T-cell (primary cell): ENCODE measurements at regions not wholly inside any gene's neighbourhood (a gene's known extent, or its start where the extent isn't known, plus 50 kb on each side); places are given as distances from the start of the nearest gene placed in this dataset.

Experiments
- ATAC-seq, 4 experiments: fragments of 200-7000 bp in 3 of 4; fragments of 150-1000 bp in 1 of 4; cut with Tn5 transposase; replicated peaks in 1 of 4; 1 replicate in 3 of 4; 2 replicates in 1 of 4; pipeline ENCODE4 v1.10.0; 2021; ENCODE audit warnings: moderate library complexity in 3 of 4, mild to moderate bottlenecking in 2 of 4, moderate number of reproducible peaks in 1 of 4
- CTCF ChIA-PET, 2 donors: fragments of 300-600 bp; sonication (Branson Sonifier 250); formaldehyde crosslinking; loops; one replicate each; lab custom pipeline; 2022; ENCODE audit warnings: antibody characterized with exemption in 2 of 2; lab: Charles Lee
- POLR2A ChIA-PET, 2 donors: fragments of 300-600 bp; sonication (Branson Sonifier 250); formaldehyde crosslinking; loops; one replicate each; lab custom pipeline; 2022; ENCODE audit warnings: antibody characterized with exemption in 2 of 2; lab: Charles Lee
- DNase-seq, 35 experiments: peaks; one replicate each; pipeline versions ENCODE4 v3.0.0 to v3.0.0-alpha.2; 2013 to 2023
- H3K27ac ChIP-seq: one replicate; pipeline ENCODE4 v1.5.1; 2013; ENCODE audit warnings: low read length
- H3K27me3 ChIP-seq, 2 experiments: replicated peaks in 1 of 2; 1 replicate in 1 of 2; 2 replicates in 1 of 2; pipeline versions ENCODE4 v1.6.1 to v1.7.0; 2013; ENCODE audit warnings: low read length in 1 of 2, mixed read lengths in 1 of 2; ENCODE audit not compliant: control insufficient read depth in 2 of 2, insufficient read depth in 2 of 2; ENCODE audit errors: extremely low read depth in 1 of 2
- H3K36me3 ChIP-seq, 2 donors: 1 replicate in 1 of 2; 2 replicates in 1 of 2; pipeline versions ENCODE4 v1.6.1 to v1.7.0; 2013; ENCODE audit warnings: low read length in 1 of 2; ENCODE audit not compliant: control insufficient read depth in 2 of 2, insufficient read depth in 1 of 2; ENCODE audit errors: extremely low read depth in 1 of 2
- H3K4me1 ChIP-seq, 2 experiments: 1 replicate in 1 of 2; 2 replicates in 1 of 2; pipeline versions ENCODE4 v1.6.1 to v1.7.0; 2013; ENCODE audit warnings: low read length in 2 of 2, mixed read lengths in 1 of 2; ENCODE audit not compliant: insufficient read depth in 2 of 2, control insufficient read depth in 1 of 2; ENCODE audit errors: extremely low read depth in 1 of 2
- H3K4me3 ChIP-seq, 2 donors: 1 replicate in 1 of 2; 2 replicates in 1 of 2; pipeline versions ENCODE4 v1.5.1 to v1.7.0; 2013; ENCODE audit warnings: mild to moderate bottlenecking in 2 of 2, low read length in 1 of 2, moderate library complexity in 1 of 2; ENCODE audit not compliant: control insufficient read depth in 1 of 2; ENCODE audit errors: extremely low read depth in 1 of 2
- H3K9me3 ChIP-seq: 2 replicates; pipeline ENCODE4 v1.7.0; 2013
- H3K27ac Mint-ChIP-seq, 2 donors: one replicate each; pipeline ENCODE4 v1.8.0; 2020 to 2021; ENCODE audit warnings: mild to moderate bottlenecking in 2 of 2, mixed read lengths in 2 of 2
- H3K27me3 Mint-ChIP-seq, 2 donors: one replicate each; pipeline ENCODE4 v1.8.0; 2021 to 2022; ENCODE audit warnings: mixed read lengths in 2 of 2
- H3K36me3 Mint-ChIP-seq: one replicate; pipeline ENCODE4 v1.8.0; 2021; ENCODE audit warnings: mixed read lengths
- H3K4me1 Mint-ChIP-seq, 3 donors: one replicate each; pipeline ENCODE4 v1.8.0; 2020 to 2022; ENCODE audit warnings: mixed read lengths in 3 of 3, mild to moderate bottlenecking in 1 of 3
- H3K4me3 Mint-ChIP-seq, 3 donors: one replicate each; pipeline ENCODE4 v1.8.0; 2020 to 2022; ENCODE audit warnings: mild to moderate bottlenecking in 3 of 3, mixed read lengths in 3 of 3, moderate library complexity in 3 of 3
- H3K9me3 Mint-ChIP-seq, 3 donors: one replicate each; pipeline ENCODE4 v1.8.0; 2020 to 2022; ENCODE audit warnings: mixed read lengths in 3 of 3
- WGBS: methylation state at CpG from one replicate; pipeline ENCODE4 v1.1.5; 2013; ENCODE audit warnings: missing lambda C conversion rate; ENCODE audit not compliant: insufficient coverage; 5-methylcytosine and 5-hydroxymethylcytosine counted together

DNA sequence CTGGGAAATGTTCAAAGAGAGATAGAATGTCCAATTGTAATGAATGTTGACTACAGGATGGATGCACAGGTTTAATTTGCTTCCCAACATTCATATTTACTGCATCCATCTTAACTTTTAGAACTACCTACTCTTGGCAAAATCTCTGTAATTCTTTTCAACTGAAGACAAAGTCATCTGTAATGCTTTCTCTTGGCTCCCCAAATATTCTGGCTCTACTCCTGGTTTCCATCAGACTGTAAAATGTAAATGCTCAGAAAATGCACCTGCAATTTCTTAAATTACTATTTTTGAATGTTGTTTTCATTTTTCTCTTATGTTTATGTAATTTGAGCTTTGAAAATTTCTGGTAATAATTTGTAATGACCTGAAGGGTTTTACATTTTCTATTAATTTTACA is 480.8 kb upstream of the IMPG1 start:
- H3K27me3 ChIP-seq: no peaks in the 10 kb centered on the region
- ChIA-PET CTCF (no interaction called here), POLR2A (no interaction called here)
- no peaks in the 10 kb centered on the region for H3K27me3 Mint-ChIP-seq
- H3K27ac Mint-ChIP-seq: no peak overlapping the region
- H3K4me1 ChIP-seq: no peaks in the 10 kb centered on the region
- no peak overlapping the region for H3K4me3 ChIP-seq
- ATAC-seq (no peak), DNase-seq (no peak)
- H3K9me3 ChIP-seq: no peaks in the 10 kb centered on the region
- no peaks in the 10 kb centered on the region for H3K36me3 Mint-ChIP-seq
- H3K4me3 Mint-ChIP-seq: no peak overlapping the region
- no peaks in the 10 kb centered on the region for H3K36me3 ChIP-seq
- no peaks in the 10 kb centered on the region for H3K4me1 Mint-ChIP-seq
- peaks cover 5 to 14% (median 6%) of the 10 kb centered on the region in 3 donors for H3K9me3 Mint-ChIP-seq
- no peak overlapping the region for H3K27ac ChIP-seq

DNA sequence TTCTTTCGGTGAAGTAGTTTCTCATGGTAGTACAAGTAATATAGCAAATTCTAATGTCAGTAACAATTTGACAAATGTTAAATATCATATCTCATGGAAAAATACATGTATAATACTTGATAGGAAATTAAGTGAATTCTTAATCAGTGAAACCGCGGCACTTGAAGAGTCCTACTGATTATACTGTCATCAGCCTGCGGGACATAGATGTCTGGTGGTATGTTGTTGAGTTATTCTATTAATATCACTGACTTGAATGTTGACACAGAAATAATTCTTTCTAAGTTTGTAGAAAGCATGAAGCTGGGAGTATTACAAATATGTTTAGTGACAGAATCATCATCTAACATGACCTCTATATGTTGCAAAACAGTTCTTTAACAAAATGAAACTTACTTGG is 479.8 kb upstream of the IMPG1 start:
- Mint-ChIP-seq H3K9me3 (peaks cover 0 to 9% (median 2%) of the 10 kb centered on the region in 3 donors), H3K4me3 (no peak overlapping the region), H3K27ac (no peak overlapping the region), H3K27me3 (no peaks in the 10 kb centered on the region), H3K4me1 (no peaks in the 10 kb centered on the region), H3K36me3 (no peaks in the 10 kb centered on the region)
- ATAC-seq (no peak), DNase-seq (no peak)
- H3K4me3 ChIP-seq: no peak overlapping the region
- CTCF ChIA-PET: no interaction called here
- POLR2A ChIA-PET: no interaction called here
- H3K9me3 ChIP-seq: no peaks in the 10 kb centered on the region
- no peaks in the 10 kb centered on the region for H3K4me1 ChIP-seq
- WGBS: no CpG with 5 or more reads among the region's 4 CpGs
- H3K27ac ChIP-seq: no peak overlapping the region
- H3K36me3 ChIP-seq: no peaks in the 10 kb centered on the region
- no peaks in the 10 kb centered on the region for H3K27me3 ChIP-seq

DNA sequence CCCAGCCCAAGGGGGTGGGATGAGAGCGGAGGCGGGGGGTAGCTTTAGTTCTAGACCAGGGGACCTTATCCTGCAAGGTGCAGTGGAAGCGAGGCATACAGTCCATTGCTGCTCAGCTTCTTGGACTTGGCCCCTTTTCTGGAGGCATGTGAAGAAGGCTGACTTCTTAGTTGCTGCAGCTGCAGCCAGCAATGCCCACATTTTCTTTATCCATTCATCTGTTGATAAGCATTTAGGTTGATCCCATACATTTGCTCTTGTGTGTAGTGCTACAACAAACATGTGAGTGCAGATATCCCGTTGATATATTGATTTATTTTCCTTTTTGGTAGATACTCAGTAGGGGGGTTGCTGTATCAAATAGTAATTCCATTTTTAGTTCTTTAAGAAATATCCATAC is 461.2 kb upstream of the IMPG1 start:
- Histone ChIP-seq H3K27ac (no peak overlapping the region), H3K4me3 (no peak overlapping the region), H3K27me3 (no peaks in the 10 kb centered on the region), H3K4me1 (no peaks in the 10 kb centered on the region), H3K36me3 (no peaks in the 10 kb centered on the region), H3K9me3 (no peaks in the 10 kb centered on the region)
- 100% methylated on average over 2 of the region's 4 CpGs for WGBS
- Mint-ChIP-seq H3K36me3 (no peaks in the 10 kb centered on the region), H3K4me3 (no peak overlapping the region), H3K27ac (no peak overlapping the region), H3K9me3 (peaks cover 15 to 24% (median 16%) of the 10 kb centered on the region in 3 donors), H3K4me1 (no peaks in the 10 kb centered on the region), H3K27me3 (no peaks in the 10 kb centered on the region)
- CTCF ChIA-PET: no interaction called here
- DNase-seq (no peak), ATAC-seq (no peak)
- POLR2A ChIA-PET: no interaction called here

DNA sequence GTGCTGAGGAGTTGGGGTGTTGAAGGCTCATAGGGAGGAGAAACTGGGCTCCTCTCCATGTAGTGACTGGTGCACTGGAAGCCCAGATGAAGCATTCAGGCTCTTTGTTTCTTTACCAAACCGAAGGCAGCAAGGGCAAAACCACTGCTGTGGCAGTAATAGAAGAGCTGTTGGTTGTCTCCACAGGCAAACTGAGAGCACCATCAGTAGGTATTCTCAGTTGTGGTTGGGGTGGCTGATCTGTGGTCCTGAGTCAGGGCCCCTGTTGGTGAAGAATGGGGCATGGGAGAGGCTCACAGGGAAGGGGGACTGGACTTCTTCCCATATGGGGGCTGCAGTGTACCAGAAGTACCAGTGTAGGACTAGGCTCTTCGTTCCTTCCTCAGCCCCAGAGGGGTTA is 460.2 kb upstream of the IMPG1 start:
- Histone ChIP-seq H3K9me3 (no peaks in the 10 kb centered on the region), H3K27me3 (no peaks in the 10 kb centered on the region), H3K4me1 (no peaks in the 10 kb centered on the region), H3K27ac (no peak overlapping the region), H3K36me3 (no peaks in the 10 kb centered on the region), H3K4me3 (no peak overlapping the region)
- DNase-seq (no peak), ATAC-seq (no peak)
- Mint-ChIP-seq H3K36me3 (no peaks in the 10 kb centered on the region), H3K27ac (no peak overlapping the region), H3K4me3 (no peak overlapping the region), H3K9me3 (peaks cover 20 to 24% (median 21%) of the 10 kb centered on the region in 3 donors), H3K27me3 (no peaks in the 10 kb centered on the region), H3K4me1 (no peaks in the 10 kb centered on the region)
- 70% methylated on average over 1 of the region's 2 CpGs for WGBS
- POLR2A ChIA-PET: no interaction called here
- CTCF ChIA-PET: no interaction called here

DNA sequence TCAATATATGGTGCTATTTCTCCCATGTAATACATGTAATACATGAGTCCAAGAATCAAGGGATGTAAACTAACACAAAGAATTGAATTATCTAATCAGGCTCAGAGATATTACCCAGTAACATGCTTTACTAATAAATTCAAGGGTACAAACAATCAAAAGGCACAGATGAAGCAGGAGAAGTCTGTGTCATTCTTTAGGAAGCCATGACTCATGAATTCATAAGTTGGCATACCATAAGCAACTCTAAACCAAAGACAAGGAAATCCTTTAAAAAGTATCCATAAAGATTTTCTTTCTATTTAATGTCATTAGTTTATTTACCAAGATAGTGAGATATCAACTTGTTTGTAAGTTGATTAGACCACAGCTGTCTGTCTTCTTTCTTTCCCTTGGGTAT is 446.0 kb upstream of the IMPG1 start:
- H3K4me1 ChIP-seq: no peaks in the 10 kb centered on the region
- no peak overlapping the region for H3K27ac ChIP-seq
- no peaks in the 10 kb centered on the region for H3K36me3 Mint-ChIP-seq
- no peaks in the 10 kb centered on the region for H3K36me3 ChIP-seq
- no peak overlapping the region for H3K4me3 Mint-ChIP-seq
- no peaks in the 10 kb centered on the region for H3K4me1 Mint-ChIP-seq
- H3K9me3 Mint-ChIP-seq: peaks cover 10 to 34% (median 11%) of the 10 kb centered on the region in 3 donors
- no peak for DNase-seq
- H3K9me3 ChIP-seq: peaks cover 6% of the 10 kb centered on the region
- no peak overlapping the region for H3K27ac Mint-ChIP-seq
- no peaks in the 10 kb centered on the region for H3K27me3 ChIP-seq
- ChIA-PET CTCF (no interaction called here), POLR2A (no interaction called here)
- ATAC-seq: no peak
- no peak overlapping the region for H3K4me3 ChIP-seq
- no peaks in the 10 kb centered on the region for H3K27me3 Mint-ChIP-seq

DNA sequence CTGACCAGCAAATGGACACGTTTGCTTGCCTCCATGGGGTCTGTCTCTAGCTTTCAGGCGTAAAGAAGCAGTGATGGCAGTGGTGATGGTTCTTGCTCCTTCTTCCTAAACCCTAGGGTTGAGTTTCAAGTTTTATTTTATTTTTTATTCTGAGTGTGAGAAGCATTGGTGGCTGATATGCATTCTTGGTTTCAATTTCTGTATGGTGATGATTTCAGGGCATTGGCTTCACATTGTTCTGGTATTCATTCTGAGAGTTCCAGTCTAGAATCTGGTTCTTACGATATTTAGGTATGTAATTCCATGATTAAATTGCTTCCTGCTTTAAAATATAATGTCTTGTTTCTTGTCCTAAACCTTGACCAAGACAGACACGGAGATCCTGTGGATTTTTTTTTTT is 444.5 kb upstream of the IMPG1 start:
- Mint-ChIP-seq H3K4me1 (no peaks in the 10 kb centered on the region), H3K36me3 (no peaks in the 10 kb centered on the region), H3K27ac (no peak overlapping the region), H3K4me3 (no peak overlapping the region), H3K27me3 (no peaks in the 10 kb centered on the region), H3K9me3 (peaks cover 7 to 33% (median 18%) of the 10 kb centered on the region in 3 donors)
- H3K9me3 ChIP-seq: peaks cover 3% of the 10 kb centered on the region
- H3K27me3 ChIP-seq: no peaks in the 10 kb centered on the region
- no peaks in the 10 kb centered on the region for H3K4me1 ChIP-seq
- H3K36me3 ChIP-seq: no peaks in the 10 kb centered on the region
- CTCF ChIA-PET: no interaction called here
- DNase-seq (no peak), ATAC-seq (no peak)
- H3K4me3 ChIP-seq: no peak overlapping the region
- POLR2A ChIA-PET: no interaction called here
- WGBS: no CpG with 5 or more reads among the region's 4 CpGs
- no peak overlapping the region for H3K27ac ChIP-seq

DNA sequence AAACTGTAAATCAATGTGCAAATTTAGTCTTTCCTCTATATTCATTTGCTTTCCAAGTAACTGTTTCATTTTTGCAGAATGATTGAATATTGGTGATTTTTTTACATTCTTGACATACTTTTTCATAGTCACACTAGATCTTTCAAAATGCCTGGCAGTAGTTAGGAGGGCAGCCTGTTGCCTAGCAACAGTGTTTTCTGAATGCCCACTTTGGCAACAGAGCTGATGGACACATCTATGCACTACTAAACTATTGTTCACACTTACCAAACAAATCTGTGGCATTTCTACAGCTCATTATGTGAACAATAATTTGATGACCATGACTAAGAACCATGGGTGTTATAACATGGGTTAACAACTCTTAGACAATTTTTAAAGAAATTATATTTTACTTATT is 438.0 kb upstream of the IMPG1 start:
- Histone ChIP-seq H3K36me3 (no peaks in the 10 kb centered on the region), H3K27ac (no peak overlapping the region), H3K9me3 (no peaks in the 10 kb centered on the region), H3K4me3 (no peak overlapping the region), H3K4me1 (no peaks in the 10 kb centered on the region), H3K27me3 (no peaks in the 10 kb centered on the region)
- H3K27ac Mint-ChIP-seq: no peak overlapping the region
- no peak overlapping the region for H3K4me3 Mint-ChIP-seq
- ATAC-seq (no peak), DNase-seq (no peak)
- CTCF ChIA-PET: no interaction called here
- no peaks in the 10 kb centered on the region for H3K36me3 Mint-ChIP-seq
- H3K4me1 Mint-ChIP-seq: no peaks in the 10 kb centered on the region
- no peaks in the 10 kb centered on the region for H3K27me3 Mint-ChIP-seq
- H3K9me3 Mint-ChIP-seq: peaks cover 9 to 24% (median 15%) of the 10 kb centered on the region in 3 donors
- POLR2A ChIA-PET: no interaction called here
